ENCODE measurements at regions not wholly inside any gene's neighbourhood (a gene's known extent, or its start where the extent isn't known, plus 50 kb on each side); places are given as distances from the start of the nearest gene placed in this dataset.

DNA sequence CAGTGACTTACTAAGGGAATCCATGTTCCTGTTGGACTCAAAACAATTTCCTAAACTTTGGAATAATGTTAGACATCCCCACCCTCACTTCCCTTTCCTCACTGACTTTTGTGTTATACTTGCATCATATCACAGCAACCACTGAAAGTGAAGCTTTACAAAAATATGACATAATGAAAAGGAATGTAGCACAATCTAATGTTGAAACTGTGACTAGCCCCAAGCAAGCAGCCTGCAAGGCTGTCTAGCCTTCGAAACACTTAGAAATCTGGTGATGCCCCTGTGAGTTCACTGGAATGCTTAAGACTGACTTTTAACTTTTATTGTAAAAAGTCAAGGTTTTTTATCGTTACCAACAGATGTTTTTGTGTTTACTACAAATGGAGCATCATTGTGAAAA, 203.7 kb upstream of the ZNF385D start:
- TF ChIP-seq FOXP2 (optimal IDR thresholded peaks at IDR 0.05; ENCODE audit: control extremely low read depth, extremely low read length, insufficient read depth) (no peak), POLR2AphosphoS5 (IDR thresholded peaks at IDR 0.05; ENCODE audit: borderline replicate concordance, low read depth, low read length) (no peak)

All from SK-N-MC (cell line).